Inferior parietal cortex (tissue), 1 donor: ENCODE measurements at regions not wholly inside any gene's neighbourhood (a gene's known extent, or its start where the extent isn't known, plus 50 kb on each side); places are given as distances from the start of the nearest gene placed in this dataset.
"Not testable (repeated sequence)": the region's sequence is repeated elsewhere in the genome, so short reads cannot be mapped to it uniquely, and the experiment has no call there.

ENCODE experiments used
- DNase-seq: peaks from one replicate; pipeline ENCODE4 v3.0.0-alpha.2; 2016; ENCODE audit errors: extremely low spot score

GRCh38 chr13:28607187-28607955, 51.6 kb upstream of the POMP start:
- no peak for DNase-seq

- no peak for DNase-seq
Measured at GRCh38 chr13:28606466-28606865, 52.5 kb upstream of the POMP start.

DNA sequence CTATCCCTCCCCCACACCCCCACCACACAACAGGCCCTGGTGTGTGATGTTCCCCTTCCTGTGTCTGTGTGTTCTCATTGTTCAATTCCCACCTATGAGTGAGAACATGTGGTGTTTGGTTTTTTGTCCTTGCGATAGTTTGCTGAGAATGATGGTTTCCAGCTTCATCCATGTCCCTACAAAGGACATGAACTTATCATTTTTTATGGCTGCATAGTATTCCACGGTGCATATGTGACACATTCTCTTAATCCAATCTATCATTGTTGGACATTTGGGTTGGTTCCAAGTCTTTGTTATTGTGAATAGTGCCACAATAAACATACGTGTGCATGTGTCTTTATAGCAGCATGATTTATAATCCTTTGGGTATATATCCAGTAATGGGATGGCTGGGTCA, 53.8 kb upstream of the POMP start:
- DNase-seq = not testable (repeated sequence)

GRCh38 chr13:28603043-28603664, 55.8 kb upstream of the POMP start:
- DNase-seq = no peak

- no peak for DNase-seq
Measured at GRCh38 chr13:28602580-28602979, 56.4 kb upstream of the POMP start.

GRCh38 chr13:28601581-28601980, 57.3 kb upstream of the POMP start:
- no peak for DNase-seq

GRCh38 chr13:28597641-28598040, 61.3 kb upstream of the POMP start:
- DNase-seq = no peak

GRCh38 chr13:28590461-28590860, 68.5 kb upstream of the POMP start:
- DNase-seq = no peak

- DNase-seq = no peak
Measured at GRCh38 chr13:28588296-28588695, 70.6 kb upstream of the POMP start.

GRCh38 chr13:28587174-28587540, 71.8 kb upstream of the POMP start:
- DNase-seq = no peak

DNA sequence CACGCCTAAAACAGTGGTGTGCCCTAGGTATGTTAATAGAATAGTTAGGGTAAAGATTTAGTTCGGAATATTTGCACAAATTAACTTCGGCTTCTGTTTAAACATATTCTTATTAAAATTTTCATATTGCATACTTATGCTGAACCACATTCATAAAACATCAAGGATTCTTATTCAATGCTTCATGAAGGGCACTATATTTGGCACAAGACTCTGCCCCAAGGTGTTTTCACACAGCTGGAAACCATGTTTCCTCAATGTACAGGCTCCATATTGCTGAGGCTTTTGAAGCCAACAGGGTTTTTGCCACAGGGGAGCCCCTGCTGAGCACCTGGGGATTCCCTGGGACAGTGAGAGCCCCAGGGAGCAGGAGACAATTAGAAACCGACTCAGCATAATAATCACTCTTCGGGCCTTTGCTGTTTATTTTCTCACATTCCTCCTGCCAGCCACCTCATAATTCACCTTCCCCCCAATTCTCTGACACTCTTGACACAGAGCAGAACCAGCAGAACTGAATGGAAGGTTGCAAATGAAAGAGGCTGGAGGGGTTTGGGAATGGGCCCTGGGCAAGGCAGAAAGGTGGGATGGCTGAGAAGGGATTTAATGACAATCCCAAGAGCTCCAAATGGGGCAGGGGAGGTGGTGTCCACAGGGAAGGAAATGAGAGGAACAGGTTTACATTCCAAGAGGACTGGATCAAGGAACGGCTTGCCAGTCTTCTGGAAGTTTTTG, 72.3 kb upstream of the POMP start:
- DNase-seq = no peak

- no peak for DNase-seq
Measured at GRCh38 chr13:28585561-28585960, 73.4 kb upstream of the POMP start.

- DNase-seq = no peak
Measured at GRCh38 chr13:28584873-28585381, 74.0 kb upstream of the POMP start.

- no peak for DNase-seq
Measured at GRCh38 chr13:28583651-28584091, 75.3 kb upstream of the POMP start.

DNA sequence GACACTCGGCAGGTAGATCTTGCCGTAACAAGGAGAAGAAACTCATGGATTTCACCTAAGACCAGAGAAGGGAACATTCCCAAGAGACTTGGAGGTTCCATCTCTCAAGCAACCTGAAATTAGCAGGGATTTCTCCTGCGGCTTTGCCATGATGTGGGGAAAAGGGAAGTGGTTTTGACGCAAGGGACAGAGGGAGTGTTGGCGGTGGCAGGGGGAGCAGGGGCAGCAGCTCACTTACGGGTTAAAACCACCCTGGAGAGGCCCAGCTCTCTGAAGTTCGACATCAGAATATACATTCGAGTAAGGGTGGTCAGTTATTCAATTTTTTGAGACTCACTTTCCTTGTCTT, 76.1 kb upstream of the POMP start:
- DNase-seq = no peak

DNA sequence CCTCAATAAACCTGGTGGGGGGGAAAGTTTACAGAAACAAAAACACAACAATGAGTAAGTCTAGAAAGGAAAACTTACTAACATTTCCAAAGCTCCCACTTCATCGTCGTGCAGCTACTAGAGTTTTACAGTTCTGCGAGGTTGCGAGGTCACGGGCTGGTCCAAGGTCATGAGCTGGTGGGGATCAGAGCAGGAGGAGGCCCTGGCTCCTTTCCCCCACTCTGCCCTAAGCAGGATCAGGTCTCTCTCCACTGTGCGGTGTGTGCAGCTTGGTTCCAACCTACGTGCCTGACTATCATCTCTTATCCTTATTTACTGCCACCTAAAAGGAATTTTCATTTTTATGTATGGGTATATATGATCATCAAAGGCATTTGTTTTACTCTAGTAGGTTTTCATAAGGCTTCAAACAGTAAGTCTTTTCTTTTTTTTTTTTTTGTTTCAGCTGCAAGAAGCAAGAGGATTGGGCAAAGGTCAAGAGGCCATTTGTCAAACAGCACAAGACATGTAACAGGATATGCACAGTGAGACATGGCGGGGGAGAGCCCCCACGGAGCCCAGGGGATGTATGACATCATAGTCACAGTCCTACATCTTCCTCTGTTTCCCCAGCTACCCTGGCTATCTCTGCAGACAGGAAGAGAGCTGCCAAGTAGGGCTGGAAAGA, 76.6 kb upstream of the POMP start:
- DNase-seq = no peak

DNA sequence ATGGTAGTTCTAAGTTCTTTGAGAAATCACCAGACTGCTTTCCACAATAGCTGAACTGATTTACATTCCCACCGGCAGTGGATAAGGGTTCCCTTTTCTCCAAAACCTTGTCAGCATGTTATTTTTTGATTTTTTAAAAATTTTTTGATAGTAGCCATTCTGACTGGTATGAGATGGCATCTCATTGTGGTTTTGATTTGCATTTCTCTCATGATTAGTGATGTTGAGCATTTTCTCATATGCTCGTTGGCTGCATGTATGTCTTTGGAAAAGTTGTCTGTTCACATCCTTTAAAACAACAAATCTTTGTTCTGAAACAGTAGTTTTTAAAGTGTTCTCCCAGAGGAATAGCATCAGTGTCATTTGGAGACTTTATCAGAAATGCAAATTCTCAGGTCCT, 77.5 kb upstream of the POMP start:
- DNase-seq = no peak

DNA sequence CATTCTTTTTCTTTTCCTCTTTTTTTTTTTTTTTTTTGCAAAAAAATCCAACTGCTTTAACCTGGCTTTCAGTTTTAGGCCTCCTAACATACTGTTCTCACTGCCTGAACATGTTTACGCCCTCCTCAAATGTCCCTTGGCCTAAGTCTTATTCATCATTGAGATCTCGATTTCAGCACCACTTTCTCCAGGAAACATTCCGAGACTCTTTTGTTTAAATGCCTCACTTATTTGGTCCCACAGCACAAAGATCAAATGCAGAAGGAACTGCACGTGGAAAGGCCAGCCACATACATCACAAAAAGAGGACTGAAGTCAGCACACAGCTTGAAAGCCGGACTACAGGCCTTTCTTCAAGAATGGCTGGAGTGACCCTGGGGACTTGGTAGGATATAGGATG, 79.2 kb upstream of the POMP start:
- DNase-seq = no peak

DNA sequence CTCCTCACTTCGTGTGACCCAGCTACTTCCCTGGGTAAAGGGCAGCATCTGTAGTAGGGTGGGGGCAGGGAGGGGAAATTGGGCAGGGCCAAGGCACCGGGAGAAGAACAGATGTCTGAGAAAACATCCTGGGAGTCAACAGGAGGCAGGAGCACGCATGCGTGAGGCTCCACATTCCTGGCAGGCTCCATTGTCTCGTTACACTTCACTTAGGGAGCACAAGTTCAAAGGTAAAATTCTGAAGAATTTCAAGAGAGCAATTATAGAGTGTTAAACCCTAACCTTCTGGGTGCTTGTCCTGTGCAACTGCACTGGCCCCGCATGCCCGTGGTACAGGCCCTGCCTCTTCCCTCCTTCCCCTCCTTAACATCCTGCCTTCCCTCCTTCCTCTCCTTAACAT, 79.6 kb upstream of the POMP start:
- DNase-seq = no peak

- no peak for DNase-seq
Measured at GRCh38 chr13:28576067-28576466, 81.1 kb upstream of the FLT1 start.

- DNase-seq = no peak
Measured at GRCh38 chr13:28575200-28575599, 80.3 kb upstream of the FLT1 start.

GRCh38 chr13:28574617-28575142, 79.8 kb upstream of the FLT1 start:
- DNase-seq = no peak
